ENCODE measurements at regions not wholly inside any gene's neighbourhood (a gene's known extent, or its start where the extent isn't known, plus 50 kb on each side); places are given as distances from the start of the nearest gene placed in this dataset.

DNA sequence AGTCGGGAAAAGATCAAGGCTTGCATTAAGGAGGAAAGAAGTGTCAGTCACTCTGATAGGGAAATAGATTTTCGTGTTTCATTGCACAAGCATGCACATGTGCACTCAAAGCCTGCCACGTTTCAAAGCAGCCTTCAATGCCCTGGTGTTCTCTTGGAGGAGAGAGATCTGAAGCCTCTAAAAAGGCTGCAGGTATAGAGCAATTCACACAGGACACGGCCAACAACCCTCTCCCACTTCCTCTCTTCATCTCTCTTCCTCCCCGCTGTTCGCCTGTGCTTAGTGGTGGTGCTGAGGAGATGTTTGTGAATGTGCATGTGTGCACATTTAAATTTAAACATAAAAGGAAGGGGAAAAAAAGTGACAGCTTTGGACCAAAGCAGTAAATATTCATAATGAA, 117.7 kb downstream of the NUF2 start:
- TF ChIP-seq, protein P1, sequence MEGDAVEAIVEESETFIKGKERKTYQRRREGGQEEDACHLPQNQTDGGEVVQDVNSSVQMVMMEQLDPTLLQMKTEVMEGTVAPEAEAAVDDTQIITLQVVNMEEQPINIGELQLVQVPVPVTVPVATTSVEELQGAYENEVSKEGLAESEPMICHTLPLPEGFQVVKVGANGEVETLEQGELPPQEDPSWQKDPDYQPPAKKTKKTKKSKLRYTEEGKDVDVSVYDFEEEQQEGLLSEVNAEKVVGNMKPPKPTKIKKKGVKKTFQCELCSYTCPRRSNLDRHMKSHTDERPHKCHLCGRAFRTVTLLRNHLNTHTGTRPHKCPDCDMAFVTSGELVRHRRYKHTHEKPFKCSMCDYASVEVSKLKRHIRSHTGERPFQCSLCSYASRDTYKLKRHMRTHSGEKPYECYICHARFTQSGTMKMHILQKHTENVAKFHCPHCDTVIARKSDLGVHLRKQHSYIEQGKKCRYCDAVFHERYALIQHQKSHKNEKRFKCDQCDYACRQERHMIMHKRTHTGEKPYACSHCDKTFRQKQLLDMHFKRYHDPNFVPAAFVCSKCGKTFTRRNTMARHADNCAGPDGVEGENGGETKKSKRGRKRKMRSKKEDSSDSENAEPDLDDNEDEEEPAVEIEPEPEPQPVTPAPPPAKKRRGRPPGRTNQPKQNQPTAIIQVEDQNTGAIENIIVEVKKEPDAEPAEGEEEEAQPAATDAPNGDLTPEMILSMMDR (IDR thresholded peaks at IDR 0.05), result no peak
- ChIA-PET CTCF (no interaction called here), POLR2A (no interaction called here)
- Mint-ChIP-seq H3K4me1 (no peaks in the 10 kb centered on the region), H3K4me3 (no peak overlapping the region), H3K27ac (no peak overlapping the region), H3K27me3 (peaks cover 9% of the 10 kb centered on the region), H3K9me3 (no peaks in the 10 kb centered on the region), H3K36me3 (ENCODE audit: low read depth) (no peaks in the 10 kb centered on the region)
- intact Hi-C loops (cut with micrococcal nuclease), result no loop called here
- ATAC-seq (ENCODE audit: low read depth), result no peak
- DNase-seq, result no peak

DNA sequence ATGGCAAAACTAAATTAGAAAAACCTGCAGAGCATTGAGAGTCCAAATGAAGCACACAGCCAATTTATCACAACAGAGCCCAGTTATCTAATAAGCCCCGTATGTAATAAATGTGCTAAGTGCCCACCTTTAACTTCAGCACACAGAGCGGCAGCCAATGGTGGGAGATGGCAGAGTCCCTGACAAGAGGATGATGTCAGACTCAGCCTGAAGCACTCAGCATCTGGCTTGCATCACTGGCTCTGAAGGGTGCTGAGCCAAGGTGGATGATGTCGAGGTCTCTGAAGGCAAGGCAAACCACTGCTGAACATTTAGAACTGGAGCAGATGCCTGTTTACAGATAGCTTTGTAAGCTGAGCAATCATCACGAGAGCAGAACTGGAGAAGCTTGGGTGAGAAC, 118.3 kb downstream of the NUF2 start:
- H3K27me3 Mint-ChIP-seq, result peaks cover 9% of the 10 kb centered on the region
- no peaks in the 10 kb centered on the region for H3K4me1 Mint-ChIP-seq
- ATAC-seq (ENCODE audit: low read depth) (no peak), DNase-seq (no peak)
- TF ChIP-seq, protein P1 (IDR thresholded peaks at IDR 0.05), result no peak
- H3K4me3 Mint-ChIP-seq, result no peak overlapping the region
- ChIA-PET CTCF (no interaction called here), POLR2A (no interaction called here)
- H3K9me3 Mint-ChIP-seq, result no peaks in the 10 kb centered on the region
- no peak overlapping the region for H3K27ac Mint-ChIP-seq
- no peaks in the 10 kb centered on the region for H3K36me3 Mint-ChIP-seq (ENCODE audit: low read depth)
- intact Hi-C loops (cut with micrococcal nuclease), result no loop called here

DNA sequence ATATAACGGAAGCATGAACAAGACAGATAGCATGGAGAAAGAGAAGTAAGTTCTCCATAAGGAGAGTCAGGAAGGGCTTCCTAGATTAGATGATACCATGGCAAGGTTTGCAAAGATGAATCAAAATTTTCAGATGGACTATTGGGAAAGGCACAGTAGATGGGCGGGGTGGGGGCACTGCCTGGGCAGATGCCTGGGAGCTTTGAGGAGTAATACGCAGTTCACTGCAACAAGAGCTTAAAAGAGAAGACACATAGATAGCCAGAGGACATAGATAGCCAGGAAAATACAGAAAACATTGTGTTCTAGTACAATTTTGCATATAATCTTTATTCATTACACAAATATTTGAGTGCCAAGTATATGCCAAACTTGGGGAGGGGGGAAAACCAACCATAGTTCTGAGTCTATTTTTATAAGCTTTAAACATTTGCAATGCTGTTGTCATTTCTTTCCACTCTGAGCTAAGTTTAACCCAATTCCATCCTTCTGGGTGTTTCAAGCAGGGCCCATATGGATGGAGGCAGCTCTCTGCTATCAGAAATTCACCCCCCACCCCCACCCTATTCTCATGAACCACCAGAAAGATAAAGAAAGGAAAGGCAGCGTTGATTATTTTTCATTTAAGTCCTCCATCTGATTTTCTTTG, 120.6 kb downstream of the NUF2 start:
- no peak overlapping the region for H3K27ac Mint-ChIP-seq
- intact Hi-C loops (cut with micrococcal nuclease), result no loop called here
- peaks cover 9% of the 10 kb centered on the region for H3K27me3 Mint-ChIP-seq
- H3K9me3 Mint-ChIP-seq, result no peaks in the 10 kb centered on the region
- H3K4me3 Mint-ChIP-seq, result no peak overlapping the region
- ChIA-PET CTCF (no interaction called here), POLR2A (no interaction called here)
- ATAC-seq (ENCODE audit: low read depth) (no peak), DNase-seq (no peak)
- H3K36me3 Mint-ChIP-seq (ENCODE audit: low read depth), result no peaks in the 10 kb centered on the region
- TF ChIP-seq, protein P1 (IDR thresholded peaks at IDR 0.05), result no peak
- H3K4me1 Mint-ChIP-seq, result no peaks in the 10 kb centered on the region

DNA sequence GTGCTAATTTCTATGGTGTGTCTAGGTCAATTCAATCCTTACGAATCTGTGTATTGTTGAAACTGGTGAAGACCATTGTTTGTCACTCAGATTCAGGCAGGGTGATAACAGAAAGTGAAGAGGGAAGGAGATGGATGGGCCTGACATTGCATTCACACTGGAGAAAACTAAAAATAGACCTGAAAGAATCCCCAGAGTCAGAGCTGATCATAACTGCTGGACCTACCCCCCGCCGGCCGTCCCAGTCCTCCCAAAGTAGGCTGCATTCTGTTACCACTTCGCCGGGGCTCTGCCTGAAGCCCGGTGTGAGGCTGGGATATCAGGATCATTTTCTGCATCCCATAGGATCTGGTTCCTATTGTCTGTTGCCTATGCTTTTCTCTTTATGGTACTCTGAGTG, 121.1 kb downstream of the NUF2 start:
- POLR2A ChIA-PET, result no interaction called here
- H3K4me3 Mint-ChIP-seq, result no peak overlapping the region
- CTCF ChIA-PET, result no interaction called here
- peaks cover 5% of the 10 kb centered on the region for H3K27me3 Mint-ChIP-seq
- intact Hi-C loops (cut with micrococcal nuclease), result no loop called here
- H3K27ac Mint-ChIP-seq, result no peak overlapping the region
- DNase-seq (no peak), ATAC-seq (ENCODE audit: low read depth) (no peak)
- H3K9me3 Mint-ChIP-seq, result no peaks in the 10 kb centered on the region
- no peaks in the 10 kb centered on the region for H3K4me1 Mint-ChIP-seq
- TF ChIP-seq, protein P1 (IDR thresholded peaks at IDR 0.05), result no peak
- H3K36me3 Mint-ChIP-seq (ENCODE audit: low read depth), result no peaks in the 10 kb centered on the region

DNA sequence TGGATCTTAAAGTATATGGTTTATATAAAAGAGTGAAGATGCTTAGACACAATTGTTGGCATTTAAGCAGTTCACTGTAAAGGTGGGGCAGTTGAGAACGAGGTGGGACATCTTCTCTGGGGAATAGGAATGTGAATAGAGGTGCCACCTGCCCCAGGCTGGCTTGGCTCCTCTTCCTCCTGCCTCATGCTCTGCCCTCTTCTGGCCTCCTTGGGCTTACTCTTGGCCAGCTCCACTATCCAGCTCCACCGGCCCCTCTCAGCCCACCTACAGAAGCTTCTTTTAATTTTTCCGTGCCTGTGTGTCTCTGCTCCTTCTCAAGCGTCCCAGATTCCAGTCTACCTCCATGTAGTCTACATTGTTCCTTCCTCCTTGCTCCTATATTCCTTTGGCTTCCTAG, 122.1 kb downstream of the NUF2 start:
- Mint-ChIP-seq H3K9me3 (no peaks in the 10 kb centered on the region), H3K27me3 (no peaks in the 10 kb centered on the region), H3K4me3 (no peak overlapping the region), H3K36me3 (ENCODE audit: low read depth) (no peaks in the 10 kb centered on the region), H3K4me1 (no peaks in the 10 kb centered on the region), H3K27ac (no peak overlapping the region)
- ATAC-seq (ENCODE audit: low read depth) (no peak), DNase-seq (no peak)
- ChIA-PET POLR2A (no interaction called here), CTCF (no interaction called here)
- intact Hi-C loops (cut with micrococcal nuclease), result no loop called here
- TF ChIP-seq, protein P1 (IDR thresholded peaks at IDR 0.05), result no peak

Measured in activated B cell treated with CpG ODN at 0.5 μM for 24 hours (primary cell).